ENCODE measurements at regions not wholly inside any gene's neighbourhood (a gene's known extent, or its start where the extent isn't known, plus 50 kb on each side); places are given as distances from the start of the nearest gene placed in this dataset.

DNA sequence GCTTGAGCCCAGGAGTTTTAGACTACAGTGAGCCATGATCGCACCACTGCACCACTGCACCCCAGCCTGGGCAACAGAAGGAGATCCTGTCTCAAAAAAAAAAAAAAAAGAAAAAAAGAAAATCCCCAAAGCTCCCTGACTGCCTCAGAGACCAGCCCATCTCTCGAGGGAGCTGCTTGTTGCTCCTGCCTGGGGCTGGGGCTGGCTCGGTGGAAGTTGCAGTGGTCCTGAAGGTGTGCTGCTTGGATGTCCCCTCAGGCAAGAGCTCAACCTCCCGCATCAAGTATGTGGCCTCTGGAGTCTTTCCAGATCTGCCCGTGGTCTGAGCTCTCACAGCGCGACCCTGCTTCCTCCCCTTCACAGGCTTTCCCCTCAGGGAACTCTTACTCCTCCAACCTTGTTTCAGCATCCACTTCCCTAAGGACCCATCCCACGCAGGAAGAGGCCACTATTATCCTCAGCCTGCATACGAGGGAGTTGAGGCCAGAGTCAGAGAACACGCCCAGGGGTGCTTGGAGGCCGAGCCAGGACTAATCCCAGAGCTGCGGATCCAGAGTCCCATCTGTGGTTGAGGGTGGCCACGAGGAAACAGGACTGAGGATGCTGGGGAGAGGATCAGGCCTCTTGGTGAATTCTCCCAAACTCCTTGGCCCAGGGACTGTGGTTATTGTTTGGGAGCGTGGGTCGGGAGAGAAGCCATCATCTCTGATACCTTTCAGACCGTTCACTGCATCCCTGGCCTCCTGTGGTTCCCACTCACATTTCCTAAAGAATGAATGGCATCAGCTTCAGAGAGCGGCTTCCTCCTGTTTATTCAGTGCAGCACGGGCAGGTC lies 624.6 kb downstream of the AACS start:
- H3K4me3 ChIP-seq (ENCODE audit: low read length), result no peak overlapping the region
- no peak for DNase-seq (ENCODE audit: low read depth)

GRCh38 chr12:125690841-125691240 lies 625.6 kb downstream of the AACS start:
- H3K4me3 ChIP-seq (ENCODE audit: low read length), result no peak overlapping the region
- no peak for DNase-seq (ENCODE audit: low read depth)
- TF ChIP-seq, protein P1, sequence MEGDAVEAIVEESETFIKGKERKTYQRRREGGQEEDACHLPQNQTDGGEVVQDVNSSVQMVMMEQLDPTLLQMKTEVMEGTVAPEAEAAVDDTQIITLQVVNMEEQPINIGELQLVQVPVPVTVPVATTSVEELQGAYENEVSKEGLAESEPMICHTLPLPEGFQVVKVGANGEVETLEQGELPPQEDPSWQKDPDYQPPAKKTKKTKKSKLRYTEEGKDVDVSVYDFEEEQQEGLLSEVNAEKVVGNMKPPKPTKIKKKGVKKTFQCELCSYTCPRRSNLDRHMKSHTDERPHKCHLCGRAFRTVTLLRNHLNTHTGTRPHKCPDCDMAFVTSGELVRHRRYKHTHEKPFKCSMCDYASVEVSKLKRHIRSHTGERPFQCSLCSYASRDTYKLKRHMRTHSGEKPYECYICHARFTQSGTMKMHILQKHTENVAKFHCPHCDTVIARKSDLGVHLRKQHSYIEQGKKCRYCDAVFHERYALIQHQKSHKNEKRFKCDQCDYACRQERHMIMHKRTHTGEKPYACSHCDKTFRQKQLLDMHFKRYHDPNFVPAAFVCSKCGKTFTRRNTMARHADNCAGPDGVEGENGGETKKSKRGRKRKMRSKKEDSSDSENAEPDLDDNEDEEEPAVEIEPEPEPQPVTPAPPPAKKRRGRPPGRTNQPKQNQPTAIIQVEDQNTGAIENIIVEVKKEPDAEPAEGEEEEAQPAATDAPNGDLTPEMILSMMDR (conservative IDR thresholded peaks at IDR 0.05; ENCODE audit: low read length), result no peak

More for the DNA sequence above, 624.6 kb downstream of the AACS start:
- TF ChIP-seq, protein P1 (conservative IDR thresholded peaks at IDR 0.05; ENCODE audit: low read length), result no peak

GRCh38 chr12:125696054-125696453 lies 630.8 kb downstream of the AACS start:
- H3K4me3 ChIP-seq (ENCODE audit: low read length), result no peak overlapping the region
- no peak for DNase-seq (ENCODE audit: low read depth)
- TF ChIP-seq, protein P1 (conservative IDR thresholded peaks at IDR 0.05; ENCODE audit: low read length), result no peak

DNA sequence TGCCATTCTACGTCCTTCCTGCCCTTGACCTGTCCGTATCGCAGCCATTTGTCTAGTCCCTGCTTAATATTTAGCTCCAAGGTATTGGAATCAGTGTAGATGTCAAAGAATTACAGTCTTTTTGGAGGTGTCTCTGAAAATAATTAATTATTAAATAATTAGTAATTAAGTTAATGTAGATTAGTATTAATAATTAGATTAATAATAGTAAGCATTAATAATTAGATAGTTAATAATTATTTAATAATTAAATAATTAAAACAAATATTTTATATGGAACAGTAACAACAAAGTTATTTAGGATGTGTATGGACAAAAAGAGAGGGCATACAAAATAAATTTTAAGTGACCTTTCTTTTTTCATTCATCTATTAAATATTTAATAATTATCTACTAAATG lies 639.6 kb downstream of the AACS start:
- no peak overlapping the region for H3K4me3 ChIP-seq (ENCODE audit: low read length)
- TF ChIP-seq, protein P1 (conservative IDR thresholded peaks at IDR 0.05; ENCODE audit: low read length), result no peak
- DNase-seq (ENCODE audit: low read depth), result no peak

DNA sequence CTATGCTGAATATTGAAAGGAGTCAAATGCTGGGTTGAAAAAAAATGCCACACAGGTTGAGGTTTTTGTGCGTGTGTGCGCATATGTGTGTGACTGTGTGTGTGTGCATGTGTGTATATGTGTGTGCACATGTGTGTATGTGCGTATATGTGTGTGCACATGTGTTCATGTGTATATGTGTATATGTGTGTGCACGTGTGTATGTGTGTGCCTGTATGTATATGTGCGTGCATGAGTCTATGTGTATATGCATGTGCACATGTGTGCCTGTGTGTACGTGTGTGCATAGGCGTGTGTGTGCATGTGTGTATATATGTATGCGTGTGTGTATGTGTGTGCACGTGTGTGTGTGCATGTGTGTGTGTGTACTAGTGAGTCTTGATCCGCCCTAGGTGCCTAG lies 655.7 kb downstream of the AACS start:
- TF ChIP-seq, protein P1 (conservative IDR thresholded peaks at IDR 0.05; ENCODE audit: low read length), result no peak
- DNase-seq (ENCODE audit: low read depth), result no peak
- H3K4me3 ChIP-seq (ENCODE audit: low read length), result no peak overlapping the region

DNA sequence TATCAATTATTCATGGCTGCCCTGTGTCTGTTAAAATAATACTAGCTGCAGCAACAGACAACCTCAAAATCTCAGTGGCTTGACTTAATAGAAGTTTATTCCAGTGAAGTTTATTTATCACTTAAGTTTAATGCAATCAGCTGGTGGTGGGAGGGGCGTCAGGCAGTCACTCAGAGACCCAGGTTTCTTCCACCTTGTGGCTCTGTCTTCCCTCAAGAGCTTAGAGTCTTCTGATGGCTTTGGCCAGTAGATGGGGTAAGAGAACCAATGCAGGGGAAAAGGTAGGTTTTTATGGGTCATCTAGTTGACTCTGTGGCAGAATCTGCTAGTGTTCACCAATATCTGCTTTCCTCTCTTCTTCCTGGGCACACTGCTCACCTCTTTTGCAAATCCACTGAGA lies 668.9 kb downstream of the AACS start:
- TF ChIP-seq, protein P1 (conservative IDR thresholded peaks at IDR 0.05; ENCODE audit: low read length), result no peak
- no peak overlapping the region for H3K4me3 ChIP-seq (ENCODE audit: low read length)
- no peak for DNase-seq (ENCODE audit: low read depth)

DNA sequence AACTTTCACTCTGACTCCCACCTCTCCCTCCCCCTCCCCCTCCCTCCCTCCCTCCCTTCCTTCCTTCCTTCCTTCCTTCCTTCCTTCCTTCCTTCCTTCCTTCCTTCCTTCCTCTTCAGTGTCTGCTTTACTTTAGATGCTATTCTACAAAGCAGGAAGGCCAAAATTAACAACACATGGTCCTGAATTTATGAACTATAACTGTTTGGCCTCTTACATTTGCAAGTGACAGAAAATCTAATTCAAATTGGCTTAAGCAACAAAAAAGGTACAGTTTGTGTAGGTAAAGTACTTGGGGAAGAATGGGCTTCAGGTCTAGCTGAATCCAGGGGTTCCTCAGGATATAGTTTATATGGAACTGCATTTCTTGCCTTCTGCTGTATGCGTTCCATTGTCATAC lies 673.0 kb downstream of the AACS start:
- TF ChIP-seq, protein P1 (conservative IDR thresholded peaks at IDR 0.05; ENCODE audit: low read length), result no peak
- DNase-seq (ENCODE audit: low read depth), result no peak
- H3K4me3 ChIP-seq (ENCODE audit: low read length), result no peak overlapping the region

All from AG10803 (cell line).